ENCODE measurements at regions not wholly inside any gene's neighbourhood (a gene's known extent, or its start where the extent isn't known, plus 50 kb on each side); places are given as distances from the start of the nearest gene placed in this dataset.

- TF ChIP-seq POLR2A (IDR thresholded peaks at IDR 0.05; ENCODE audit: low read depth, low read length), result no peak
- no peak for TF ChIP-seq PAX5 (IDR thresholded peaks at IDR 0.05; ENCODE audit: insufficient read depth, low read length, severe bottlenecking)
- no peak for TF ChIP-seq POLR2AphosphoS5 (IDR thresholded peaks at IDR 0.05; ENCODE audit: low read depth, low read length)
- DNase-seq (ENCODE audit: insufficient read length, low spot score) (no peak), FAIRE-seq (no peak)
Measured at GRCh38 chr5:133850811-133851210, 117.6 kb downstream of the C5orf15 start.

GRCh38 chr5:133849116-133849515 lies 119.3 kb downstream of the C5orf15 start:
- FAIRE-seq (no peak), DNase-seq (ENCODE audit: insufficient read length, low spot score) (no peak)
- TF ChIP-seq POU2F2 (IDR thresholded peaks at IDR 0.05; ENCODE audit: low read depth, low read length) (no peak), PAX5 (IDR thresholded peaks at IDR 0.05; ENCODE audit: insufficient read depth, low read length, severe bottlenecking) (no peak), TAF1 (IDR thresholded peaks at IDR 0.05; ENCODE audit: low read depth, low read length) (no peak), POLR2A (IDR thresholded peaks at IDR 0.05; ENCODE audit: low read depth, low read length) (no peak), POLR2AphosphoS5 (IDR thresholded peaks at IDR 0.05; ENCODE audit: low read depth, low read length) (no peak), SPI1 (IDR thresholded peaks at IDR 0.05; ENCODE audit: low read depth, low read length) (no peak)

GRCh38 chr5:133848341-133848811 lies 120.0 kb downstream of the C5orf15 start:
- no peak for DNase-seq (ENCODE audit: insufficient read length, low spot score)
- TF ChIP-seq POU2F2 (IDR thresholded peaks at IDR 0.05; ENCODE audit: low read depth, low read length) (no peak), TAF1 (IDR thresholded peaks at IDR 0.05; ENCODE audit: low read depth, low read length) (no peak), POLR2AphosphoS5 (IDR thresholded peaks at IDR 0.05; ENCODE audit: low read depth, low read length) (no peak), POLR2A (IDR thresholded peaks at IDR 0.05; ENCODE audit: low read depth, low read length) (no peak), PAX5 (IDR thresholded peaks at IDR 0.05; ENCODE audit: insufficient read depth, low read length, severe bottlenecking) (no peak), SPI1 (IDR thresholded peaks at IDR 0.05; ENCODE audit: low read depth, low read length) (no peak)
- peak; percentile 60 for FAIRE-seq

- peak; percentile 9 for FAIRE-seq
- no peak for DNase-seq (ENCODE audit: insufficient read length, low spot score)
- TF ChIP-seq PAX5 (IDR thresholded peaks at IDR 0.05; ENCODE audit: insufficient read depth, low read length, severe bottlenecking), result no peak
- no peak for TF ChIP-seq SPI1 (IDR thresholded peaks at IDR 0.05; ENCODE audit: low read depth, low read length)
- TF ChIP-seq POLR2AphosphoS5 (IDR thresholded peaks at IDR 0.05; ENCODE audit: low read depth, low read length), result no peak
- TF ChIP-seq POU2F2 (IDR thresholded peaks at IDR 0.05; ENCODE audit: low read depth, low read length), result no peak
- no peak for TF ChIP-seq POLR2A (IDR thresholded peaks at IDR 0.05; ENCODE audit: low read depth, low read length)
- TF ChIP-seq TAF1 (IDR thresholded peaks at IDR 0.05; ENCODE audit: low read depth, low read length), result no peak
Measured at GRCh38 chr5:133847886-133848285, 120.5 kb downstream of the C5orf15 start.

GRCh38 chr5:133847301-133847700 lies 121.1 kb downstream of the C5orf15 start:
- no peak for DNase-seq (ENCODE audit: insufficient read length, low spot score)
- TF ChIP-seq TAF1 (IDR thresholded peaks at IDR 0.05; ENCODE audit: low read depth, low read length) (no peak), PAX5 (IDR thresholded peaks at IDR 0.05; ENCODE audit: insufficient read depth, low read length, severe bottlenecking) (no peak), POU2F2 (IDR thresholded peaks at IDR 0.05; ENCODE audit: low read depth, low read length) (no peak), SPI1 (IDR thresholded peaks at IDR 0.05; ENCODE audit: low read depth, low read length) (no peak), POLR2AphosphoS5 (IDR thresholded peaks at IDR 0.05; ENCODE audit: low read depth, low read length) (no peak), POLR2A (IDR thresholded peaks at IDR 0.05; ENCODE audit: low read depth, low read length) (no peak)

GRCh38 chr5:133846478-133847226 lies 121.8 kb downstream of the C5orf15 start:
- DNase-seq (ENCODE audit: insufficient read length, low spot score) (no peak), FAIRE-seq (peak; percentile 84)
- TF ChIP-seq POLR2A (IDR thresholded peaks at IDR 0.05; ENCODE audit: low read depth, low read length) (no peak), POLR2AphosphoS5 (IDR thresholded peaks at IDR 0.05; ENCODE audit: low read depth, low read length) (no peak), PAX5 (IDR thresholded peaks at IDR 0.05; ENCODE audit: insufficient read depth, low read length, severe bottlenecking) (no peak)

More at GRCh38 chr5:133847301-133847700, 121.1 kb downstream of the C5orf15 start:
- FAIRE-seq, result peak; percentile 23

- TF ChIP-seq SPI1 (IDR thresholded peaks at IDR 0.05; ENCODE audit: low read depth, low read length) (no peak), POU2F2 (IDR thresholded peaks at IDR 0.05; ENCODE audit: low read depth, low read length) (no peak), TAF1 (IDR thresholded peaks at IDR 0.05; ENCODE audit: low read depth, low read length) (no peak)
- no peak for DNase-seq (ENCODE audit: insufficient read length, low spot score)
- FAIRE-seq, result no peak
Measured at GRCh38 chr5:133845271-133845670, 123.2 kb downstream of the C5orf15 start.

- DNase-seq (ENCODE audit: insufficient read length, low spot score) (no peak), FAIRE-seq (peak; percentile 47)
- no peak for TF ChIP-seq POLR2A (IDR thresholded peaks at IDR 0.05; ENCODE audit: low read depth, low read length)
- TF ChIP-seq POU2F2 (IDR thresholded peaks at IDR 0.05; ENCODE audit: low read depth, low read length), result no peak
- no peak for TF ChIP-seq POLR2AphosphoS5 (IDR thresholded peaks at IDR 0.05; ENCODE audit: low read depth, low read length)
- TF ChIP-seq PAX5 (IDR thresholded peaks at IDR 0.05; ENCODE audit: insufficient read depth, low read length, severe bottlenecking), result no peak
- no peak for TF ChIP-seq TAF1 (IDR thresholded peaks at IDR 0.05; ENCODE audit: low read depth, low read length)
- TF ChIP-seq SPI1 (IDR thresholded peaks at IDR 0.05; ENCODE audit: low read depth, low read length), result no peak
Measured at GRCh38 chr5:133844836-133845235, 123.6 kb downstream of the C5orf15 start.

GRCh38 chr5:133843911-133844310 lies 124.5 kb downstream of the C5orf15 start:
- no peak for TF ChIP-seq PAX5 (IDR thresholded peaks at IDR 0.05; ENCODE audit: insufficient read depth, low read length, severe bottlenecking)
- no peak for TF ChIP-seq TAF1 (IDR thresholded peaks at IDR 0.05; ENCODE audit: low read depth, low read length)
- no peak for TF ChIP-seq POLR2A (IDR thresholded peaks at IDR 0.05; ENCODE audit: low read depth, low read length)
- no peak for TF ChIP-seq SPI1 (IDR thresholded peaks at IDR 0.05; ENCODE audit: low read depth, low read length)
- TF ChIP-seq POU2F2 (IDR thresholded peaks at IDR 0.05; ENCODE audit: low read depth, low read length), result no peak
- no peak for TF ChIP-seq POLR2AphosphoS5 (IDR thresholded peaks at IDR 0.05; ENCODE audit: low read depth, low read length)
- DNase-seq (ENCODE audit: insufficient read length, low spot score), result no peak
- FAIRE-seq, result no peak
